Thymus (tissue), 11 donors: ENCODE measurements at regions not wholly inside any gene's neighbourhood (a gene's known extent, or its start where the extent isn't known, plus 50 kb on each side); places are given as distances from the start of the nearest gene placed in this dataset.
A peak's percentile ranks its signal among the peaks of the same experiment; 100 is the strongest.

Source experiments
- DNase-seq, 9 donors: peaks; one replicate each; pipeline ENCODE4 v3.0.0-alpha.2; 2013; ENCODE audit warnings: low spot score in 9 of 9, low read depth in 6 of 9, missing footprints in 1 of 9
- H3K27ac ChIP-seq, 2 donors: one replicate each; pipeline ENCODE4 v1.5.1; 2013; ENCODE audit warnings: control low read depth in 1 of 2, low read depth in 1 of 2, low read length in 1 of 2, mild to moderate bottlenecking in 1 of 2, moderate library complexity in 1 of 2
- H3K27me3 ChIP-seq, 2 donors: one replicate each; pipeline ENCODE4 v1.5.1; 2013; ENCODE audit warnings: low read length in 1 of 2; ENCODE audit not compliant: control insufficient read depth in 2 of 2, insufficient read depth in 1 of 2
- H3K36me3 ChIP-seq, 2 donors: one replicate each; pipeline ENCODE4 v1.5.1; 2013; ENCODE audit warnings: low read length in 1 of 2, mild to moderate bottlenecking in 1 of 2, moderate library complexity in 1 of 2; ENCODE audit not compliant: control insufficient read depth in 2 of 2, insufficient read depth in 2 of 2
- H3K4me1 ChIP-seq, 2 donors: one replicate each; pipeline ENCODE4 v1.5.1; 2013; ENCODE audit warnings: low read length in 2 of 2; ENCODE audit not compliant: control insufficient read depth in 2 of 2, insufficient read depth in 2 of 2
- H3K4me3 ChIP-seq, 2 donors: one replicate each; pipeline ENCODE4 v1.5.1; 2013; ENCODE audit warnings: low read length in 2 of 2, control low read depth in 1 of 2, mild to moderate bottlenecking in 1 of 2
- H3K9me3 ChIP-seq, 2 donors: one replicate each; pipeline ENCODE4 v1.5.1; 2013; ENCODE audit warnings: low read length in 1 of 2, mild to moderate bottlenecking in 1 of 2; ENCODE audit not compliant: control insufficient read depth in 2 of 2, insufficient read depth in 1 of 2
- WGBS: extraction: QIAGEN DNeasy Blood & Tissue Kit; methylation state at CpG from one replicate; pipeline ENCODE4 v1.1.7; 2013; 5-methylcytosine and 5-hydroxymethylcytosine counted together
- donor health status: healthy.

DNA sequence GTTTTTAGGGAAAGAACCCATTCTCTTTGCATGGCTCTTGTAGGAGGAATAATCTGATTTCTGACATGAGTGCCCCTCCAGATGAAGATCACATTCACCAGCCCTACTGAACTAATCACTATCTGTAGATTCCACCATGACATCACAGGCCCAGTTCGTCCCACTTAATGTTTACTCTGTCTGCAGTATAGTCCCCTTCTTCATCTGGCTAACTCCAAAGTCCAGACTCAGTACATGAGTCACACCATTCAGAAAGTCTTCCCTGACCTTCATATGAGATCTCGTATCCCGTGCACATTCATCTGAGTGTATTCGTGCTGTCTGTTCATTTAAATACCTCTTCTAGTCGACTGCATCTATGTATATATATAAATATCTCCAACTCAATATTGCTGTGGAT is 366.5 kb upstream of the AKR1E2 start:
- 96% methylated on average over 5 of the region's 5 CpGs for WGBS
- DNase-seq, result no peak
- no peak overlapping the region for H3K27ac ChIP-seq
- H3K4me3 ChIP-seq, result no peak overlapping the region
- no peaks in the 10 kb centered on the region for H3K36me3 ChIP-seq
- no peaks in the 10 kb centered on the region for H3K9me3 ChIP-seq
- no peaks in the 10 kb centered on the region for H3K27me3 ChIP-seq
- H3K4me1 ChIP-seq, result no peaks in the 10 kb centered on the region

DNA sequence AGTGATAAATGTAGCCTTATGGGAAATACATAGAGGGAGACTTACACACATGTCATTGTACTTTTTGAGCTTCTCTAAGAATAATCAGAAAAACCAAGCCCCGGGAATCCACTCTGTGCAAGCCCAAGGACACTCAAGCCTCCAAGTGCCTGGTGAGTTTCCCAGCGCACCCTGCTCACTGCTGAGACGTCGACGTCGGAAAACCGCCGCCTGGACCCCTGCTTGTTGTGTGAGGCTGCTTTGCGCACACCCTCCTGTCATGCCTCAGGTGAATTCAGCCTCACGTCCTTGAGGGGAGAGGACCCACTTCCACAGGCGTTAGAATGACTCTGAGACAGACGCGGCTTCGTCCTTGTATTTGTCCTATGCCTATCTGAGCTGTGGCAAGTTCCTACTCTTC is 368.4 kb upstream of the AKR1E2 start:
- no peak for DNase-seq
- H3K36me3 ChIP-seq, result no peaks in the 10 kb centered on the region
- H3K9me3 ChIP-seq, result no peaks in the 10 kb centered on the region
- H3K4me1 ChIP-seq, result no peaks in the 10 kb centered on the region
- peaks cover 0 to 4% of the 10 kb centered on the region in 2 donors for H3K27me3 ChIP-seq
- no peak overlapping the region for H3K27ac ChIP-seq
- H3K4me3 ChIP-seq, result no peak overlapping the region
- 98% methylated on average over 14 of the region's 14 CpGs for WGBS

DNA sequence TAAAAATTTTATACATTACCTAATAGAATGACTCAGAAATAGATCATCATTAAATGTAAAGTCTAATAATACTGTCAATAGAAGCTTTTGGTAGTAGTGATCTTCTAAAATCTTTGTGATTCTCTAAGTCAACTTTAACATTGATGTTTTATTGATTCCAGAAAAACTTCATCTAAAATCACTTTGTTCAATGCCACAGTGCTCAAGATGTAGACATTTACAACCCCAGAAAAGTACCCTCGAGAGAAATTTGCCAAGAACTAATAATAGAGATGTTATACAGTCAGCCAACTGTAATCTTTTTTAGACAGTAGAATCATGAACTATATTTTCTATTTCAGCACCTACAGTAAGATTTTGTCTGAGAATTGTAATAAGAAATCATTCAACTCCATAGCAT is 369.2 kb upstream of the AKR1E2 start:
- peaks cover 0 to 6% of the 10 kb centered on the region in 2 donors for H3K27me3 ChIP-seq
- no peak overlapping the region for H3K4me3 ChIP-seq
- no peak overlapping the region for H3K27ac ChIP-seq
- WGBS, result 92% methylated on average over 1 of the region's 1 CpG
- no peak for DNase-seq
- no peaks in the 10 kb centered on the region for H3K9me3 ChIP-seq
- no peaks in the 10 kb centered on the region for H3K36me3 ChIP-seq
- H3K4me1 ChIP-seq, result no peaks in the 10 kb centered on the region

DNA sequence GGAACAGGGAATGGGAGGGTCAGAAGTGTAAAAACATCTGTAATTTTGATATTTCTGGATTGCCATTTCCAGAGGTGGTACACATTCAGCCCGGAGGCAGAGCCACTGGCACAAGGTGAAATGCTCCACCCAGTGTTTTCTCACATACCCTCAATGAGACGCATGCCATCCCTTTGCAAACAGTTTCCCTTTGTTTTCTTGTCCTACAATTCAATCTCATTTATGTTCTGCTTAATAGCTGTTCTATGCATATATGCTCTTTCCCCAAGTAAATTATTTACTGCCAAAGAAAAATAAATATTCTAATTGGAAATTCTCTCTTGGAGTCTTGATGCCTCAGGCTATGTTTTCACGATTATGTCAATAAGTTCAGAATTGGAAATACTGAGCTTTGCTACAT is 369.7 kb upstream of the AKR1E2 start:
- no peaks in the 10 kb centered on the region for H3K36me3 ChIP-seq
- DNase-seq, result no peak
- no peak overlapping the region for H3K4me3 ChIP-seq
- peaks cover 2 to 4% of the 10 kb centered on the region in 2 donors for H3K4me1 ChIP-seq
- no peak overlapping the region for H3K27ac ChIP-seq
- no peaks in the 10 kb centered on the region for H3K9me3 ChIP-seq
- peaks cover 0 to 6% of the 10 kb centered on the region in 2 donors for H3K27me3 ChIP-seq
- WGBS, result 95% methylated on average over 3 of the region's 3 CpGs

DNA sequence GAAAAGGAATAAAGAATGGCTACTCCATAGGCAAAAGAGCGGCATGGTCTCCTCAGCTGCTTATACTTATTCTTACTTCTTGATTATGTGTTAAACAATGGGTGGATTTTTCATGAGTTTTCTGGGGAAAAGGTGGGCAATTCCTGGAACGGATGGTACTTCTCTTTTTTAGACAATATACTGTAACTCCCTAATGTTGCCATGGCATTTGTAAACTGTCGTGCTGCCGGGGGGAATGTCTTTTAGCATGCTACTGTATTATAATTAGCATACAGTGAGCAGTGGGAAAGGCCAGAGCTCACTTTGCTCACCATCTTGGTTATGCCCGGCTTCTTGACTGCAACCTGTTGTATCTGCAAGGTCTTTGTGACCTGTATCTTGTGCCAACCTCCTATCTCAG is 372.1 kb upstream of the AKR1E2 start:
- peaks cover 6 to 10% of the 10 kb centered on the region in 2 donors for H3K4me1 ChIP-seq
- H3K9me3 ChIP-seq, result no peaks in the 10 kb centered on the region
- peaks cover 0 to 6% of the 10 kb centered on the region in 2 donors for H3K27me3 ChIP-seq
- WGBS, result 85% methylated on average over 5 of the region's 5 CpGs
- no peak overlapping the region for H3K4me3 ChIP-seq
- DNase-seq, result no peak
- H3K36me3 ChIP-seq, result no peaks in the 10 kb centered on the region
- H3K27ac ChIP-seq, result no peak overlapping the region

DNA sequence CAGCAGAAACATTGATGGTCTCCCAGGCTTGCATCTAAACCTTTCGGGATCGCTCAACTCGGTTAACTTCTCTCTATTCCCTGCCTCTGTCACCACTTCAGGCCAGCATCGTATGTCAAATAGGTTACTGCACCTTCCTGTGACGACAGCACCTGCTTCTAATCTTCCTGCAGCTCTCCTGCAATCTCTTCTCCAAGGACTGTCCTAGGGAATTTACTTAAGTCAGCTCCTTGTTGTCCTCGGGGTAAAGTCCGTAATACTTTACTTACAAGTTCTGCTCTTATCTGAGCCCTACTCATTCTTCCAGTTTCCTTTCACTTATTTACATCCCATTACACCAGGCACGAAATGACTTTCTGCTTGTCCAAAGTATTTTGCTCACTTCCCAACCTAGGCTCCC is 372.7 kb upstream of the AKR1E2 start:
- Histone ChIP-seq H3K4me1 (peaks cover 6 to 10% of the 10 kb centered on the region in 2 donors), H3K9me3 (no peaks in the 10 kb centered on the region), H3K27me3 (peaks cover 0 to 6% of the 10 kb centered on the region in 2 donors), H3K36me3 (no peaks in the 10 kb centered on the region), H3K4me3 (no peak overlapping the region), H3K27ac (no peak overlapping the region)
- 95% methylated on average over 8 of the region's 8 CpGs for whole genome bisulfite sequencing
- no peak for DNase-seq

DNA sequence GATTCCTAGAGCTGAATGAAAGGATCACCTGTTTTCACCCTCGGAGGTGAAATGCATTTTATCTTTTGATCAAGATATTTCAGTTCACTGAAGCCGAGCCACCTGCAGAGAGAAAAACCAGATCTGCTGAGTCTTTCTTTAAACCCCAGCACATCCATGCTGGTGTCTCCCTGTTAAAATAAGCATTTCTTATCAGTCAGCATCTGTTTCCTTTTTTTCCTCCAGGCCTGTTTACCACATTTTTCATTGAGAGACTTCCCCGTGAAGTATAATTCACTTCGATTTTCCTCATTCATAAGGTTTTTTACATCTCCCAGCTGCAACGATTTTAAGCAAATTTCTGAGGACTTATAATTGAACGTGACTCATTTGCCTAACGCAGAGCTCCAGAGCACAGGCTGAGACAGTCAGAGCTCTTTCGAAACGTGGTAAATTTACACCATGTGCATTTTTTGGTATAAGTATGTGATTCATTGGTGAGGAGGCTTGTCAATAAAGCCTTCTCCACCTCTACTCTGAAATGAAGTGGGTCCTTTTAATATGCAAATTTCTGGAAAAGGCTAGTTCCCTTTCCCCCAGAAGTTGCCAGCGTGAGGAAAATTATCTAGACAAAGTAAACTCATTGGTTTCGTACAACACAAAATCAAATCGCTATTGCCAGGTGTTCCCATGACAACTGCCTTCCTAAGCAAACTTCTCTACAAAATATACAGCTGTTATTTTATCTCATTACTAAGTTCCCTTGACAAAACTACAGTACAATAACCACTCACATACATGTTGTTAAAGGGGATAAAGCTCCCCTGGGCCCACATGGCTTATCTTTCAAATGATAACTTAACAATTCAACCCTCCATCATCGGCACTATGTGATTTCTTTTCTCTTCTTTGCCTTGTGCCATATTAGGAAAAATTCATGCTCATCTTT is 374.8 kb upstream of the AKR1E2 start:
- DNase-seq, result peak; percentile 19 to 75 (median 45)
- Histone ChIP-seq H3K4me3 (no peak overlapping the region), H3K4me1 (peaks cover 6 to 10% of the 10 kb centered on the region in 2 donors), H3K36me3 (no peaks in the 10 kb centered on the region), H3K9me3 (no peaks in the 10 kb centered on the region), H3K27me3 (peaks cover 0 to 6% of the 10 kb centered on the region in 2 donors), H3K27ac (no peak overlapping the region)
- 8% methylated on average over 13 of the region's 13 CpGs for WGBS

DNA sequence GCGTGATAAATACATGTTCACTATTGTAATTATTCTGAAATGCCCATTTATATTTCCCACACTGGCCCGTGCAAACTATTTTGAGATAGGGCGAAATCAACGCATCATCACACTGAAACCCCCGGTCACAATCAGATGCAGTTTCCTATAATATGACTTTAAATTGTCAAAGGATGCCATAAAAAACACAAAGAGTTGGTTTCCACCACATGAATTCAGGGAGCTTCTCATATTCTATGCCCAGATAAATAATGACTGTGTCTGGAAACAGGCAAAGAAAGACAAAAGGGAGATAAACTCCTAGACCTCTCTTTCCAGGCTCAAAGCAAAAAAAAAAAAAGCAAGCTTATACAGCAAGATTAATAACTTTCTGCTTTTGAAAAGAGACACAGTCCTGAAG is 375.8 kb upstream of the AKR1E2 start:
- no peaks in the 10 kb centered on the region for H3K36me3 ChIP-seq
- 96% methylated on average over 5 of the region's 5 CpGs for WGBS
- no peak overlapping the region for H3K27ac ChIP-seq
- no peak overlapping the region for H3K4me3 ChIP-seq
- peaks cover 6 to 10% of the 10 kb centered on the region in 2 donors for H3K4me1 ChIP-seq
- no peaks in the 10 kb centered on the region for H3K9me3 ChIP-seq
- no peak for DNase-seq
- H3K27me3 ChIP-seq, result peaks cover 0 to 6% of the 10 kb centered on the region in 2 donors

DNA sequence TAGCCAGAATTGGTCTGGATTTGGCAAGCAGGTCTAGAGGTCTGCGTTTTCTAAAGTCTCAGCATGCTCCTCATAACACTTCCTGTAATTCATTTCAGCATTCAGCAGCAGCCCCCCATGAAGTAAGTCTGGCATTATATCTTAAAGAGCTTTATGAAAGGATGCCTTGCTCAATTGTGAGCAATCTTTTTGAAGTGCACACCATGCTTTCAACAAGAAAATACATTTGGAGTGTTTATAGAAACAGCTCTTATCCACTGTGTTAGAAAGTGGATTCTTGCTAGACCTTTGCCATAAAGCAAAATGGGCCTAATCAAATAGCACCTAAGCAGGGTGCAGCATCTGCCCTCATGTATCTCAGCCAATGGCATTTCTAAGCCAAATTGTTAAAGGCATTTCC is 378.0 kb upstream of the AKR1E2 start:
- no peaks in the 10 kb centered on the region for H3K36me3 ChIP-seq
- no peaks in the 10 kb centered on the region for H3K9me3 ChIP-seq
- WGBS, result 56% methylated on average over 1 of the region's 1 CpG
- peaks cover 0 to 3% of the 10 kb centered on the region in 2 donors for H3K27me3 ChIP-seq
- no peak overlapping the region for H3K27ac ChIP-seq
- peaks cover 6 to 10% of the 10 kb centered on the region in 2 donors for H3K4me1 ChIP-seq
- DNase-seq, result no peak
- H3K4me3 ChIP-seq, result no peak overlapping the region
